MM.1S (cell line): ENCODE measurements at regions not wholly inside any gene's neighbourhood (a gene's known extent, or its start where the extent isn't known, plus 50 kb on each side); places are given as distances from the start of the nearest gene placed in this dataset.

Experiments
- DNase-seq: peaks from one replicate; pipeline ENCODE4 v3.0.0-alpha.2; 2015
- H2AFZ ChIP-seq: fragments of 300-600 bp; sonication (generic); 2 replicates; pipeline ENCODE4 v1.6.0; 2016; ENCODE audit warnings: antibody characterized with exemption, low read length
- H3F3A ChIP-seq: fragments of 300-600 bp; sonication (generic); 2 replicates; pipeline ENCODE4 v1.6.1; 2016; ENCODE audit warnings: mild to moderate bottlenecking, antibody characterized with exemption, low read length, moderate library complexity, mixed read lengths; ENCODE audit not compliant: insufficient read depth
- H3K27ac ChIP-seq: fragments of 300-600 bp; sonication (generic); 2 replicates; pipeline ENCODE4 v1.5.1; 2016; ENCODE audit warnings: mild to moderate bottlenecking, low read length
- H3K27me3 ChIP-seq: fragments of 300-600 bp; sonication (generic); replicated peaks from 2 replicates; pipeline ENCODE4 v1.6.0; 2016; ENCODE audit warnings: low read length; ENCODE audit not compliant: insufficient read depth
- H3K36me3 ChIP-seq: fragments of 300-600 bp; sonication (generic); replicated peaks from 2 replicates; pipeline ENCODE4 v1.6.1; 2016; ENCODE audit warnings: mild to moderate bottlenecking, low read length, mixed read lengths; ENCODE audit not compliant: insufficient read depth
- H3K4me1 ChIP-seq: fragments of 300-600 bp; sonication (generic); 2 replicates; pipeline ENCODE4 v1.6.1; 2016; ENCODE audit warnings: low read length, mixed read lengths
- H3K4me2 ChIP-seq: fragments of 300-600 bp; sonication (generic); 2 replicates; pipeline ENCODE4 v1.6.0; 2016; ENCODE audit warnings: low read depth, low read length
- H3K4me3 ChIP-seq: fragments of 300-600 bp; sonication (generic); 2 replicates; pipeline ENCODE4 v1.5.1; 2016; ENCODE audit warnings: low read length, mixed read lengths
- H3K79me2 ChIP-seq: fragments of 300-600 bp; sonication (generic); 2 replicates; pipeline ENCODE4 v1.6.1; 2016; ENCODE audit warnings: mixed run types, low read length, mixed read lengths
- H3K9ac ChIP-seq: fragments of 300-600 bp; sonication (generic); 2 replicates; pipeline ENCODE4 v1.6.1; 2016; ENCODE audit warnings: low read length, mixed read lengths
- H3K9me2 ChIP-seq: fragments of 300-600 bp; sonication (generic); replicated peaks from 2 replicates; pipeline ENCODE4 v1.6.1; 2016; ENCODE audit warnings: mild to moderate bottlenecking, low read length, mixed read lengths; ENCODE audit not compliant: insufficient read depth
- H3K9me3 ChIP-seq: fragments of 300-600 bp; sonication (generic); replicated peaks from 2 replicates; pipeline ENCODE4 v1.6.1; 2016; ENCODE audit warnings: mild to moderate bottlenecking, low read length, mixed read lengths; ENCODE audit not compliant: insufficient read depth
- H4K20me1 ChIP-seq: fragments of 300-600 bp; sonication (generic); 2 replicates; pipeline ENCODE4 v1.6.1; 2016; ENCODE audit warnings: mild to moderate bottlenecking, low read length, moderate library complexity, mixed read lengths; ENCODE audit not compliant: insufficient read depth
- EZH2 ChIP-seq: fragments of 300-600 bp; sonication (generic); optimal IDR thresholded peaks from 2 replicates; pipeline ENCODE3; 2017; ENCODE audit warnings: low read depth, mild to moderate bottlenecking, antibody characterized with exemption, low read length, mixed read lengths
- EZH2phosphoT487 ChIP-seq: fragments of 300-600 bp; sonication (generic); IDR thresholded peaks from 2 replicates; pipeline ENCODE4 v1.6.1; 2018; ENCODE audit warnings: antibody characterized with exemption, low read length
- TF ChIP-seq, protein P1 (sequence below): fragments of 300-600 bp; sonication (generic); IDR thresholded peaks from 2 replicates; pipeline ENCODE4 v1.5.1; 2016; ENCODE audit warnings: antibody characterized with exemption, low read length, mixed read lengths

- H3K36me3 ChIP-seq, result no peaks in the 10 kb centered on the region
- DNase-seq, result no peak
- peaks cover 99% of the 10 kb centered on the region for H3K27me3 ChIP-seq
Observed at GRCh38 chr17:79374087-79374689, 236.7 kb downstream of the RBFOX3 start.

DNA sequence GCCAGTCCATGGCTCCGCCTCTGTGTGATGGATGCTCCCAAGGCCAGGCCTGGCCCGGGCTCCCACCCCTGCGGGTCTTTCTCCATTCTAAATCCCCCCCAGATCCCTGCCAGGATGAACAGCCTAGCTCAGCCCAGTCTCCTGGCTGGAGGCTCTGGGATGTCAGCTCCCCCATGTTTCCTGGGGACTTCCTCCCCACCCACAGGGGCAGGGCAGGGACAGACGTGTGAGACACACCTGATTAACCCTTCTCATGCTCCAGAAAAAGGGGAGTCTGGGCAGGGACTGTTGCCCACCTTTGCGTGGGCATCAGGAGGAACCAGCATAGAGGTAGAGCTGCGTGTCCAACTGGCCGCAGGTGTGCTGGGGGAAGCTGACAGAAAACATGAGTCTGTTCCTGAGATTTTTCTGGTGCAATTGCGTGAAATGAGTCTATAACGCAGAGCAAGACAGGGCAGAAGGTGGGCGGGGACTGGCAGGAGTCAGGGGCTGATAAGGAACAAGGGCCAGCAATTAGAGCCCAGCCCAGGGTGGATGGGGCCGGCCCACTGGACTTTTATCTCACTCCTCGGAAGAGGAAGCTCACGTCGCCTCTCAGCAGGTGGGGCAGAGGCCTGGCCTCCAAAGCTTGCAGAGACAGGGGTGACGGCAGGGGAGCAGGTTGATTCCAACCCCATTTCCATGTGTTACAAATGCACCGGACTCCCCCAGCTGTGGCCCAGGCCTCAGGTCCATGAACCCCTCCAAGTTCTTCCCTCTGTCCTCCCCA lies 238.2 kb downstream of the RBFOX3 start:
- Histone ChIP-seq H3K79me2 (no peaks in the 10 kb centered on the region), H3K27me3 (peaks cover 99% of the 10 kb centered on the region), H3K9ac (no peak overlapping the region), H3K27ac (no peak overlapping the region), H3F3A (no peaks in the 10 kb centered on the region), H3K4me1 (no peaks in the 10 kb centered on the region), H3K36me3 (no peaks in the 10 kb centered on the region), H3K4me2 (no peak overlapping the region), H3K9me3 (no peaks in the 10 kb centered on the region), H3K9me2 (no peaks in the 10 kb centered on the region), H4K20me1 (no peaks in the 10 kb centered on the region), H3K4me3 (no peak overlapping the region), H2AFZ (no peak overlapping the region)
- no peak for DNase-seq
- TF ChIP-seq, protein P1, sequence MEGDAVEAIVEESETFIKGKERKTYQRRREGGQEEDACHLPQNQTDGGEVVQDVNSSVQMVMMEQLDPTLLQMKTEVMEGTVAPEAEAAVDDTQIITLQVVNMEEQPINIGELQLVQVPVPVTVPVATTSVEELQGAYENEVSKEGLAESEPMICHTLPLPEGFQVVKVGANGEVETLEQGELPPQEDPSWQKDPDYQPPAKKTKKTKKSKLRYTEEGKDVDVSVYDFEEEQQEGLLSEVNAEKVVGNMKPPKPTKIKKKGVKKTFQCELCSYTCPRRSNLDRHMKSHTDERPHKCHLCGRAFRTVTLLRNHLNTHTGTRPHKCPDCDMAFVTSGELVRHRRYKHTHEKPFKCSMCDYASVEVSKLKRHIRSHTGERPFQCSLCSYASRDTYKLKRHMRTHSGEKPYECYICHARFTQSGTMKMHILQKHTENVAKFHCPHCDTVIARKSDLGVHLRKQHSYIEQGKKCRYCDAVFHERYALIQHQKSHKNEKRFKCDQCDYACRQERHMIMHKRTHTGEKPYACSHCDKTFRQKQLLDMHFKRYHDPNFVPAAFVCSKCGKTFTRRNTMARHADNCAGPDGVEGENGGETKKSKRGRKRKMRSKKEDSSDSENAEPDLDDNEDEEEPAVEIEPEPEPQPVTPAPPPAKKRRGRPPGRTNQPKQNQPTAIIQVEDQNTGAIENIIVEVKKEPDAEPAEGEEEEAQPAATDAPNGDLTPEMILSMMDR, result no peak
- no peak for TF ChIP-seq EZH2phosphoT487
- TF ChIP-seq EZH2, result no peak

More at GRCh38 chr17:79374087-79374689, 236.7 kb downstream of the RBFOX3 start:
- H4K20me1 ChIP-seq, result no peaks in the 10 kb centered on the region
- no peaks in the 10 kb centered on the region for H3K4me1 ChIP-seq
- no peak overlapping the region for H3K27ac ChIP-seq
- H3K4me2 ChIP-seq, result no peak overlapping the region
- no peak overlapping the region for H3K4me3 ChIP-seq
- TF ChIP-seq EZH2phosphoT487 (no peak), EZH2 (no peak)
- TF ChIP-seq, protein P1, result no peak
- H3K79me2 ChIP-seq, result no peaks in the 10 kb centered on the region
- no peaks in the 10 kb centered on the region for H3K9me3 ChIP-seq
- H3K9me2 ChIP-seq, result no peaks in the 10 kb centered on the region
- no peaks in the 10 kb centered on the region for H3F3A ChIP-seq
- no peak overlapping the region for H3K9ac ChIP-seq
- H2AFZ ChIP-seq, result no peak overlapping the region

- no peaks in the 10 kb centered on the region for H3F3A ChIP-seq
- TF ChIP-seq, protein P1, result no peak
- TF ChIP-seq EZH2phosphoT487 (no peak), EZH2 (no peak)
- no peaks in the 10 kb centered on the region for H3K4me1 ChIP-seq
- DNase-seq, result no peak
- H3K9ac ChIP-seq, result no peak overlapping the region
- no peak overlapping the region for H2AFZ ChIP-seq
- no peaks in the 10 kb centered on the region for H3K36me3 ChIP-seq
- H3K9me3 ChIP-seq, result no peaks in the 10 kb centered on the region
- H3K79me2 ChIP-seq, result no peaks in the 10 kb centered on the region
- no peak overlapping the region for H3K27ac ChIP-seq
- peaks cover 99% of the 10 kb centered on the region for H3K27me3 ChIP-seq
- no peaks in the 10 kb centered on the region for H3K9me2 ChIP-seq
- H3K4me2 ChIP-seq, result no peak overlapping the region
- no peak overlapping the region for H3K4me3 ChIP-seq
- H4K20me1 ChIP-seq, result no peaks in the 10 kb centered on the region
Observed at GRCh38 chr17:79371984-79372383, 238.9 kb downstream of the RBFOX3 start.
